Mesenteric fat pad (tissue), 1 donor: ENCODE measurements at regions not wholly inside any gene's neighbourhood (a gene's known extent, or its start where the extent isn't known, plus 50 kb on each side); places are given as distances from the start of the nearest gene placed in this dataset.
"Not testable (repeated sequence)": the region's sequence is repeated elsewhere in the genome, so short reads cannot be mapped to it uniquely, and the experiment has no call there.

ENCODE experiments used
- DNase-seq: peaks from one replicate; pipeline ENCODE4 v3.0.0-alpha.2; 2020; ENCODE audit warnings: low spot score
- donor health status: DM: yes; HTN: yes; CAD: no.

- peak; percentile 81 for DNase-seq
Measured at GRCh38 chr4:178140326-178140915, 698.2 kb upstream of the AGA start.

GRCh38 chr4:178142724-178143123 lies 700.5 kb upstream of the AGA start:
- no peak for DNase-seq

- no peak for DNase-seq
Measured at GRCh38 chr4:178148106-178148505, 705.9 kb upstream of the AGA start.

- no peak for DNase-seq
Measured at GRCh38 chr4:178165251-178165950, 723.2 kb upstream of the AGA start.

GRCh38 chr4:178165951-178166308 lies 723.7 kb upstream of the AGA start:
- no peak for DNase-seq

GRCh38 chr4:178173771-178174170 lies 731.5 kb upstream of the AGA start:
- no peak for DNase-seq

- no peak for DNase-seq
Measured at GRCh38 chr4:178174756-178175155, 732.5 kb upstream of the AGA start.

GRCh38 chr4:178185517-178185916 lies 743.3 kb upstream of the AGA start:
- no peak for DNase-seq

GRCh38 chr4:178192611-178193010 lies 750.4 kb upstream of the AGA start:
- no peak for DNase-seq

GRCh38 chr4:178196751-178197374 lies 754.6 kb upstream of the AGA start:
- no peak for DNase-seq

GRCh38 chr4:178198691-178199090 lies 756.5 kb upstream of the AGA start:
- no peak for DNase-seq

- no peak for DNase-seq
Measured at GRCh38 chr4:178202422-178202821, 760.2 kb upstream of the AGA start.

- DNase-seq: no peak
Measured at GRCh38 chr4:178205826-178206225, 763.6 kb upstream of the AGA start.

- no peak for DNase-seq
Measured at GRCh38 chr4:178215309-178215708, 773.1 kb upstream of the AGA start.

- no peak for DNase-seq
Measured at GRCh38 chr4:178215763-178216162, 773.5 kb upstream of the AGA start.

- DNase-seq: not testable (repeated sequence)
Measured at GRCh38 chr4:178226421-178226820, 784.2 kb upstream of the AGA start.

GRCh38 chr4:178233906-178234305 lies 791.7 kb upstream of the AGA start:
- no peak for DNase-seq

GRCh38 chr4:178240891-178241290 lies 798.7 kb upstream of the AGA start:
- DNase-seq: no peak

- no peak for DNase-seq
Measured at GRCh38 chr4:178241601-178242118, 799.4 kb upstream of the AGA start.

- no peak for DNase-seq
Measured at GRCh38 chr4:178242655-178243054, 800.4 kb upstream of the AGA start.

- DNase-seq: no peak
Measured at GRCh38 chr4:178244785-178245184, 802.5 kb upstream of the AGA start.

- DNase-seq: no peak
Measured at GRCh38 chr4:178255172-178255571, 812.9 kb upstream of the AGA start.

GRCh38 chr4:178258603-178259002 lies 816.4 kb upstream of the AGA start:
- no peak for DNase-seq
